Pancreas (tissue), 10 donors: ENCODE measurements at regions not wholly inside any gene's neighbourhood (a gene's known extent, or its start where the extent isn't known, plus 50 kb on each side); places are given as distances from the start of the nearest gene placed in this dataset.

Source experiments
- ATAC-seq, 4 donors: fragments of 200-7000 bp; cut with Tn5 transposase; one replicate each; pipeline versions ENCODE4 v1.8.0 to v1.9.1; 2020; ENCODE audit warnings: mild to moderate bottlenecking in 4 of 4, moderate library complexity in 4 of 4
- DNase-seq, 6 donors: peaks; one replicate each; pipeline ENCODE4 v3.0.0-alpha.2; 2020
- FAIRE-seq: peaks from 2 replicates; lab custom pipeline; 2012; peaks lifted over from hg19 to GRCh38; lab: Jason Lieb, UNC
- H3K27ac ChIP-seq, 4 donors: fragments of 200-600 bp; sonication (generic); 1 replicate in 3 of 4; 2 replicates in 1 of 4; pipeline versions ENCODE4 v1.5.0 to v1.8.0; 2020
- H3K27me3 ChIP-seq, 4 donors: fragments of 200-600 bp; one replicate each; pipeline ENCODE4 v1.8.0; 2021
- H3K36me3 ChIP-seq, 3 donors: fragments of 200-600 bp; sonication (generic) in 1 of 3; one replicate each; pipeline versions ENCODE4 v1.5.0 to v1.8.0; 2020 to 2021
- H3K4me1 ChIP-seq, 3 donors: fragments of 200-600 bp; one replicate each; pipeline ENCODE4 v1.8.0; 2021
- H3K4me3 ChIP-seq, 4 donors: fragments of 200-600 bp; sonication (generic) in 2 of 4; one replicate each; pipeline versions ENCODE4 v1.5.0 to v1.8.0; 2020 to 2021
- H3K9me3 ChIP-seq, 4 donors: fragments of 200-600 bp; one replicate each; pipeline ENCODE4 v1.8.0; 2021
- CTCF ChIP-seq, 4 donors: fragments of 200-600 bp; sonication (generic) in 3 of 4; IDR thresholded peaks; one replicate each; pipeline versions ENCODE4 v1.5.0 to v1.8.0; 2021; ENCODE audit warnings: antibody characterized with exemption in 4 of 4
- WGBS, 2 donors: extraction: QIAGEN DNeasy Blood & Tissue Kit; methylation state at CpG; one replicate each; pipeline ENCODE4 v1.1.7; 2013; 5-methylcytosine and 5-hydroxymethylcytosine counted together
- intact Hi-C, 3 donors: fragments of 100-400 bp; cut with DNase I; formaldehyde crosslinking; loops; one replicate each; pipeline versions ENCODE4 v1.11.1 to v1.14.2; 2022
- donor health status: healthy with polysubstance abuse.
- donor health status: DM: no; HTN: no; CAD: no; lungs with moderate emphysema.
- donor health status: DM: no; HTN: no; CAD: no.
- donor health status: control.
- donor health status: control.
- donor health status: Bipolar disorder and iron deficiency.
- donor health status: DM: yes; HTN: yes; CAD: no.
- donor health status: DM: no; HTN: no; CAD: no.
- donor health status: DM: no; HTN: no; CAD: no.
- donor health status: DM: yes; HTN: yes; CAD: no.

GRCh38 chr2:12340164-12340563 is 376.6 kb upstream of the TRIB2 start:
- Histone ChIP-seq H3K36me3 (no peaks in the 10 kb centered on the region), H3K27ac (no peak overlapping the region), H3K4me1 (no peaks in the 10 kb centered on the region), H3K27me3 (no peaks in the 10 kb centered on the region), H3K9me3 (no peaks in the 10 kb centered on the region), H3K4me3 (no peak overlapping the region)
- DNase-seq, result no peak
- FAIRE-seq, result no peak
- intact Hi-C loops, result no loop called here
- 65 to 70% methylated on average over 4 of the region's 4 CpGs for WGBS, 2 donors
- no peak for ATAC-seq
- TF ChIP-seq CTCF (IDR thresholded peaks at IDR 0.05), result no peak

GRCh38 chr2:12341215-12341614 is 375.5 kb upstream of the TRIB2 start:
- intact Hi-C loops, result no loop called here
- TF ChIP-seq CTCF (IDR thresholded peaks at IDR 0.05), result no peak
- no peak for FAIRE-seq
- Histone ChIP-seq H3K9me3 (no peaks in the 10 kb centered on the region), H3K27ac (no peak overlapping the region), H3K4me1 (no peaks in the 10 kb centered on the region), H3K4me3 (no peak overlapping the region), H3K27me3 (no peaks in the 10 kb centered on the region), H3K36me3 (no peaks in the 10 kb centered on the region)
- ATAC-seq, result no peak
- 97 to 98% methylated on average over 1 of the region's 1 CpG for WGBS, 2 donors
- DNase-seq, result no peak

- Histone ChIP-seq H3K4me3 (no peak overlapping the region), H3K9me3 (no peaks in the 10 kb centered on the region), H3K4me1 (no peaks in the 10 kb centered on the region), H3K27ac (no peak overlapping the region), H3K27me3 (no peaks in the 10 kb centered on the region), H3K36me3 (no peaks in the 10 kb centered on the region)
- no peak for FAIRE-seq
- intact Hi-C loops, result no loop called here
- ATAC-seq, result no peak
- no peak for TF ChIP-seq CTCF (IDR thresholded peaks at IDR 0.05)
- no peak for DNase-seq
- 88 to 94% methylated on average over 3 of the region's 3 CpGs for WGBS, 2 donors
Observed at GRCh38 chr2:12341920-12342319, 374.8 kb upstream of the TRIB2 start.

- H3K36me3 ChIP-seq, result no peaks in the 10 kb centered on the region
- TF ChIP-seq CTCF (IDR thresholded peaks at IDR 0.05), result no peak
- H3K9me3 ChIP-seq, result no peaks in the 10 kb centered on the region
- no peaks in the 10 kb centered on the region for H3K4me1 ChIP-seq
- DNase-seq (no peak), ATAC-seq (no peak), FAIRE-seq (no peak)
- H3K27ac ChIP-seq, result no peak overlapping the region
- H3K4me3 ChIP-seq, result no peak overlapping the region
- WGBS, 2 donors, result 72 to 78% methylated on average over 5 of the region's 5 CpGs
- intact Hi-C loops, result no loop called here
- no peaks in the 10 kb centered on the region for H3K27me3 ChIP-seq
Observed at GRCh38 chr2:12343141-12343540, 373.6 kb upstream of the TRIB2 start.

- TF ChIP-seq CTCF (IDR thresholded peaks at IDR 0.05), result no peak
- intact Hi-C loops, result no loop called here
- H3K36me3 ChIP-seq, result no peaks in the 10 kb centered on the region
- no peak for DNase-seq
- H3K4me3 ChIP-seq, result no peak overlapping the region
- H3K4me1 ChIP-seq, result no peaks in the 10 kb centered on the region
- FAIRE-seq, result no peak
- H3K27me3 ChIP-seq, result no peaks in the 10 kb centered on the region
- H3K9me3 ChIP-seq, result no peaks in the 10 kb centered on the region
- no peak for ATAC-seq
- WGBS, 2 donors, result 68 to 73% methylated on average over 4 of the region's 4 CpGs
- H3K27ac ChIP-seq, result no peak overlapping the region
Observed at GRCh38 chr2:12347066-12347493, 369.7 kb upstream of the TRIB2 start.
